HCT116 (cell line): ENCODE measurements at regions not wholly inside any gene's neighbourhood (a gene's known extent, or its start where the extent isn't known, plus 50 kb on each side); places are given as distances from the start of the nearest gene placed in this dataset.

Experiments
- EZH2 ChIP-seq: fragments of 200-600 bp; sonication (generic); IDR thresholded peaks from 2 replicates; pipeline ENCODE4 v1.6.1; 2017; ENCODE audit warnings: antibody characterized with exemption, mixed run types
- SP1 ChIP-seq: IDR thresholded peaks from 2 replicates; pipeline ENCODE4 v1.6.1; 2012; ENCODE audit warnings: low read depth
- TF ChIP-seq, protein P1 (sequence below), 3 experiments: fragments of 200-600 bp in 1 of 3; sonication (generic) in 1 of 3; IDR thresholded peaks in 2 of 3; conservative IDR thresholded peaks in 1 of 3; 2 replicates each; pipeline ENCODE4 v1.5.1; 2012 to 2017; ENCODE audit warnings: low read depth in 2 of 3, low read length in 2 of 3, antibody characterized with exemption in 1 of 3, borderline replicate concordance in 1 of 3, control low read depth in 1 of 3, mild to moderate bottlenecking in 1 of 3, mixed read lengths in 1 of 3, mixed run types in 1 of 3, moderate library complexity in 1 of 3; ENCODE audit not compliant: insufficient read depth in 1 of 3

DNA sequence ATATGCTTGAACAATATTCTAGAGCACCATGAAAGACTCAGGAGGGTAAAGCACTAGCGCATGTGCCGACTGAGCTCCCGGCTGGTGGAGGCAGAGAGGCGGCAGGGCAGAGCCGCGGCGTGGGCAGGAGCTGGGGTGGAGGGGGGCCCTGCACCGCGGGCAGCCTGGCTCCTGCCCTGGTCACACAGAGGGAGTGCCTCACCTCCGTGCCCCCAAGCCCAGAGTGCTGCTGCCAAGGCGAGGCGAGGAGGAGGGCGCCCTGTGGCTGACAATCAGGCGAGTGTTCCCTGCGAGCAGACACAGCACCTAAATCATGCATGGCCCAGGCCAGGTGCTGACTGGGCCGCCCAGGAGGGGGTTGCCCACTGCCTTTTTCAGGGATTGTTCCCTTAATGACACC is 105.8 kb upstream of the TNRC6C start:
- TF ChIP-seq, protein P1, sequence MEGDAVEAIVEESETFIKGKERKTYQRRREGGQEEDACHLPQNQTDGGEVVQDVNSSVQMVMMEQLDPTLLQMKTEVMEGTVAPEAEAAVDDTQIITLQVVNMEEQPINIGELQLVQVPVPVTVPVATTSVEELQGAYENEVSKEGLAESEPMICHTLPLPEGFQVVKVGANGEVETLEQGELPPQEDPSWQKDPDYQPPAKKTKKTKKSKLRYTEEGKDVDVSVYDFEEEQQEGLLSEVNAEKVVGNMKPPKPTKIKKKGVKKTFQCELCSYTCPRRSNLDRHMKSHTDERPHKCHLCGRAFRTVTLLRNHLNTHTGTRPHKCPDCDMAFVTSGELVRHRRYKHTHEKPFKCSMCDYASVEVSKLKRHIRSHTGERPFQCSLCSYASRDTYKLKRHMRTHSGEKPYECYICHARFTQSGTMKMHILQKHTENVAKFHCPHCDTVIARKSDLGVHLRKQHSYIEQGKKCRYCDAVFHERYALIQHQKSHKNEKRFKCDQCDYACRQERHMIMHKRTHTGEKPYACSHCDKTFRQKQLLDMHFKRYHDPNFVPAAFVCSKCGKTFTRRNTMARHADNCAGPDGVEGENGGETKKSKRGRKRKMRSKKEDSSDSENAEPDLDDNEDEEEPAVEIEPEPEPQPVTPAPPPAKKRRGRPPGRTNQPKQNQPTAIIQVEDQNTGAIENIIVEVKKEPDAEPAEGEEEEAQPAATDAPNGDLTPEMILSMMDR (IDR thresholded peaks at IDR 0.05 in 2 of 3, conservative IDR thresholded peaks at IDR 0.05 in 1 of 3; ENCODE audit: borderline replicate concordance in 1 of 3, insufficient read depth in 1 of 3, low read depth in 2 of 3, low read length in 2 of 3) = no peak
- no peak for TF ChIP-seq SP1
- no peak for TF ChIP-seq EZH2
